Astrocyte (in vitro differentiated cells and primary cell): ENCODE measurements at regions not wholly inside any gene's neighbourhood (a gene's known extent, or its start where the extent isn't known, plus 50 kb on each side); places are given as distances from the start of the nearest gene placed in this dataset.

Experiments
- EZH2 ChIP-seq: IDR thresholded peaks from 2 replicates; pipeline ENCODE4 v1.6.1; 2012; ENCODE audit warnings: mild to moderate bottlenecking, low read length, inconsistent platforms; ENCODE audit not compliant: insufficient read depth
- TF ChIP-seq, protein P1 (sequence below): IDR thresholded peaks from 2 replicates; pipeline ENCODE4 v1.5.1; 2011; ENCODE audit warnings: low read depth, mild to moderate bottlenecking, inconsistent platforms, low read length, moderate library complexity; ENCODE audit not compliant: insufficient read depth

DNA sequence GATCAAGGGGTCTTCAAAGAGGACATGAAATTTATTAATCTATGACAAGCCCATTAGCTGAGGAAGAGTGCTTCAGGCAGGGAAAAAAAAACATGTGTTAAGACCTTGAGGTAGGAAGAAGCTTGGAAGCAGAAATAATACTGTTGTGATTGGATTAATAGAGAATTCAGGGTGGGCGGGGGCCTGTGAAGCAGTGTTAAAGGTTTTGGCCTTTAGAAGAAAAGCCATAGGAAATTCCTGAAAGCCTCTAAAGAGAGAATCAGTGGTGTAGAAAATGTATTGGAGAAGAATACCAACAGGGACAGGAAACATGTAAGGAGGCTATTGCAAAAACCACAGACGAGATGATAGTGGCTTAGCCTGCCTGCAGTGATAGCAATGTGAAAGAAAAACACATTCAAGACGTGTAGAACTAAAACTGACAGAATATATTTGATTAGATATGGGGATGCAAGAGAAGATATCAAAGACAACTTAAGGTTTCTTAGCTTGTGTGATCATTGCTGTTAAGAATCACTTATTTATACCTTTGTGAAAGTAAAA, 404.4 kb upstream of the ANO3 start:
- TF ChIP-seq, protein P1, sequence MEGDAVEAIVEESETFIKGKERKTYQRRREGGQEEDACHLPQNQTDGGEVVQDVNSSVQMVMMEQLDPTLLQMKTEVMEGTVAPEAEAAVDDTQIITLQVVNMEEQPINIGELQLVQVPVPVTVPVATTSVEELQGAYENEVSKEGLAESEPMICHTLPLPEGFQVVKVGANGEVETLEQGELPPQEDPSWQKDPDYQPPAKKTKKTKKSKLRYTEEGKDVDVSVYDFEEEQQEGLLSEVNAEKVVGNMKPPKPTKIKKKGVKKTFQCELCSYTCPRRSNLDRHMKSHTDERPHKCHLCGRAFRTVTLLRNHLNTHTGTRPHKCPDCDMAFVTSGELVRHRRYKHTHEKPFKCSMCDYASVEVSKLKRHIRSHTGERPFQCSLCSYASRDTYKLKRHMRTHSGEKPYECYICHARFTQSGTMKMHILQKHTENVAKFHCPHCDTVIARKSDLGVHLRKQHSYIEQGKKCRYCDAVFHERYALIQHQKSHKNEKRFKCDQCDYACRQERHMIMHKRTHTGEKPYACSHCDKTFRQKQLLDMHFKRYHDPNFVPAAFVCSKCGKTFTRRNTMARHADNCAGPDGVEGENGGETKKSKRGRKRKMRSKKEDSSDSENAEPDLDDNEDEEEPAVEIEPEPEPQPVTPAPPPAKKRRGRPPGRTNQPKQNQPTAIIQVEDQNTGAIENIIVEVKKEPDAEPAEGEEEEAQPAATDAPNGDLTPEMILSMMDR = no peak
- TF ChIP-seq EZH2 = no peak
